ENCODE measurements at regions not wholly inside any gene's neighbourhood (a gene's known extent, or its start where the extent isn't known, plus 50 kb on each side); places are given as distances from the start of the nearest gene placed in this dataset.

GRCh38 chr5:74083096-74083791 lies 457.2 kb downstream of the ARHGEF28 start:
- TF ChIP-seq POLR2AphosphoS5 (IDR thresholded peaks at IDR 0.05; ENCODE audit: low read depth, low read length) (no peak), POLR2A (IDR thresholded peaks at IDR 0.05; ENCODE audit: low read depth, low read length) (no peak), TAF1 (IDR thresholded peaks at IDR 0.05; ENCODE audit: borderline replicate concordance, low read depth, low read length) (no peak)
